ENCODE measurements at regions not wholly inside any gene's neighbourhood (a gene's known extent, or its start where the extent isn't known, plus 50 kb on each side); places are given as distances from the start of the nearest gene placed in this dataset.

GRCh38 chr2:43027097-43027873 lies 199.1 kb downstream of the ZFP36L2 start:
- no peaks in the 10 kb centered on the region for H3K36me3 Mint-ChIP-seq
- H3K27ac Mint-ChIP-seq, result no peak overlapping the region
- H3K4me3 Mint-ChIP-seq, result no peak overlapping the region
- Histone ChIP-seq H3K4me1 (ENCODE audit: control insufficient read depth in 1 of 2, extremely low read depth in 1 of 2, insufficient read depth in 2 of 2, low read length in 2 of 2) (peaks cover 0 to 23% of the 10 kb centered on the region in 2 experiments), H3K36me3 (ENCODE audit: control insufficient read depth in 2 of 2, extremely low read depth in 1 of 2, insufficient read depth in 1 of 2, low read length in 1 of 2) (no peaks in the 10 kb centered on the region), H3K27ac (ENCODE audit: low read length) (no peak overlapping the region), H3K27me3 (replicated peaks in 1 of 2; ENCODE audit: control insufficient read depth in 2 of 2, extremely low read depth in 1 of 2, insufficient read depth in 2 of 2, low read length in 1 of 2) (peaks cover 0 to 3% of the 10 kb centered on the region in 2 experiments), H3K4me3 (ENCODE audit: control insufficient read depth in 1 of 2, extremely low read depth in 1 of 2, low read length in 1 of 2) (no peak overlapping the region), H3K9me3 (no peaks in the 10 kb centered on the region)
- no peak for DNase-seq
- no peak for ATAC-seq (replicated peaks in 1 of 4)
- 91% methylated on average over 10 of the region's 21 CpGs for WGBS (ENCODE audit: insufficient coverage)
- peaks cover 19 to 34% (median 22%) of the 10 kb centered on the region in 3 donors for H3K4me1 Mint-ChIP-seq
- ChIA-PET POLR2A (no interaction called here), CTCF (no interaction called here)
- no peaks in the 10 kb centered on the region for H3K27me3 Mint-ChIP-seq
- peaks cover 0 to 4% (median 2%) of the 10 kb centered on the region in 3 donors for H3K9me3 Mint-ChIP-seq

- Mint-ChIP-seq H3K27me3 (no peaks in the 10 kb centered on the region), H3K4me1 (peaks cover 14 to 30% (median 17%) of the 10 kb centered on the region in 3 donors), H3K9me3 (peaks cover 0 to 4% (median 2%) of the 10 kb centered on the region in 3 donors), H3K36me3 (no peaks in the 10 kb centered on the region), H3K4me3 (no peak overlapping the region), H3K27ac (no peak overlapping the region)
- no peaks in the 10 kb centered on the region for H3K9me3 ChIP-seq
- no peak overlapping the region for H3K4me3 ChIP-seq (ENCODE audit: control insufficient read depth in 1 of 2, extremely low read depth in 1 of 2, low read length in 1 of 2)
- WGBS (ENCODE audit: insufficient coverage), result 75% methylated on average over 14 of the region's 17 CpGs
- H3K27me3 ChIP-seq (replicated peaks in 1 of 2; ENCODE audit: control insufficient read depth in 2 of 2, extremely low read depth in 1 of 2, insufficient read depth in 2 of 2, low read length in 1 of 2), result peaks cover 0 to 3% of the 10 kb centered on the region in 2 experiments
- no peak overlapping the region for H3K27ac ChIP-seq (ENCODE audit: low read length)
- ATAC-seq (replicated peaks in 1 of 4), result no peak
- ChIA-PET POLR2A (no interaction called here), CTCF (no interaction called here)
- H3K4me1 ChIP-seq (ENCODE audit: control insufficient read depth in 1 of 2, extremely low read depth in 1 of 2, insufficient read depth in 2 of 2, low read length in 2 of 2), result peaks cover 0 to 18% of the 10 kb centered on the region in 2 experiments
- no peak for DNase-seq
- H3K36me3 ChIP-seq (ENCODE audit: control insufficient read depth in 2 of 2, extremely low read depth in 1 of 2, insufficient read depth in 1 of 2, low read length in 1 of 2), result no peaks in the 10 kb centered on the region
Measured at GRCh38 chr2:43026426-43027096, 199.8 kb downstream of the ZFP36L2 start.

- Histone ChIP-seq H3K36me3 (ENCODE audit: control insufficient read depth in 2 of 2, extremely low read depth in 1 of 2, insufficient read depth in 1 of 2, low read length in 1 of 2) (no peaks in the 10 kb centered on the region), H3K4me1 (ENCODE audit: control insufficient read depth in 1 of 2, extremely low read depth in 1 of 2, insufficient read depth in 2 of 2, low read length in 2 of 2) (peaks cover 0 to 18% of the 10 kb centered on the region in 2 experiments), H3K9me3 (no peaks in the 10 kb centered on the region), H3K4me3 (ENCODE audit: control insufficient read depth in 1 of 2, extremely low read depth in 1 of 2, low read length in 1 of 2) (no peak overlapping the region), H3K27ac (ENCODE audit: low read length) (no peak overlapping the region), H3K27me3 (replicated peaks in 1 of 2; ENCODE audit: control insufficient read depth in 2 of 2, extremely low read depth in 1 of 2, insufficient read depth in 2 of 2, low read length in 1 of 2) (peaks cover 0 to 3% of the 10 kb centered on the region in 2 experiments)
- H3K4me1 Mint-ChIP-seq, result peaks cover 14 to 30% (median 17%) of the 10 kb centered on the region in 3 donors
- 77% methylated on average over 4 of the region's 5 CpGs for WGBS (ENCODE audit: insufficient coverage)
- peak overlapping the region in 1 of 2 donors; percentile 17 for H3K27ac Mint-ChIP-seq
- no peaks in the 10 kb centered on the region for H3K27me3 Mint-ChIP-seq
- no peak for ATAC-seq (replicated peaks in 1 of 4)
- CTCF ChIA-PET, result interaction anchor here (0.6 kb wide), 2 partner anchors 20 to 542 kb away, joined by 3 to 7 read pairs; no protein-coding TSS in a partner anchor
- H3K9me3 Mint-ChIP-seq, result peaks cover 0 to 4% (median 2%) of the 10 kb centered on the region in 3 donors
- no peak overlapping the region for H3K4me3 Mint-ChIP-seq
- no peaks in the 10 kb centered on the region for H3K36me3 Mint-ChIP-seq
- POLR2A ChIA-PET, result no interaction called here
- DNase-seq, result no peak
Measured at GRCh38 chr2:43025709-43026295, 200.6 kb downstream of the ZFP36L2 start.

GRCh38 chr2:43024515-43025011 lies 201.8 kb downstream of the ZFP36L2 start:
- H3K27me3 ChIP-seq (replicated peaks in 1 of 2; ENCODE audit: control insufficient read depth in 2 of 2, extremely low read depth in 1 of 2, insufficient read depth in 2 of 2, low read length in 1 of 2), result peaks cover 0 to 3% of the 10 kb centered on the region in 2 experiments
- no peak overlapping the region for H3K4me3 Mint-ChIP-seq
- 46% methylated on average over 4 of the region's 9 CpGs for WGBS (ENCODE audit: insufficient coverage)
- peaks cover 0 to 18% of the 10 kb centered on the region in 2 experiments for H3K4me1 ChIP-seq (ENCODE audit: control insufficient read depth in 1 of 2, extremely low read depth in 1 of 2, insufficient read depth in 2 of 2, low read length in 2 of 2)
- POLR2A ChIA-PET, result no interaction called here
- no peaks in the 10 kb centered on the region for H3K36me3 Mint-ChIP-seq
- ATAC-seq (replicated peaks in 1 of 4) (peak; percentile 39 to 63 (median 52)), DNase-seq (peak in 17 of 35 experiments; percentile 7 to 53 (median 20))
- CTCF ChIA-PET, result interaction anchor here (0.5 to 1.1 kb wide), 3 partner anchors 205 to 555 kb away, joined by 3 to 4 read pairs (median 3); no protein-coding TSS in a partner anchor
- H3K9me3 ChIP-seq, result no peaks in the 10 kb centered on the region
- peaks cover 0 to 4% (median 2%) of the 10 kb centered on the region in 3 donors for H3K9me3 Mint-ChIP-seq
- H3K4me1 Mint-ChIP-seq, result peaks cover 14 to 30% (median 17%) of the 10 kb centered on the region in 3 donors
- H3K27ac Mint-ChIP-seq, result peak overlapping the region in 1 of 2 donors; percentile 49
- no peaks in the 10 kb centered on the region for H3K27me3 Mint-ChIP-seq
- H3K4me3 ChIP-seq (ENCODE audit: control insufficient read depth in 1 of 2, extremely low read depth in 1 of 2, low read length in 1 of 2), result no peak overlapping the region
- H3K36me3 ChIP-seq (ENCODE audit: control insufficient read depth in 2 of 2, extremely low read depth in 1 of 2, insufficient read depth in 1 of 2, low read length in 1 of 2), result no peaks in the 10 kb centered on the region
- H3K27ac ChIP-seq (ENCODE audit: low read length), result no peak overlapping the region

- ATAC-seq (replicated peaks in 1 of 4) (no peak), DNase-seq (no peak)
- Histone ChIP-seq H3K27me3 (replicated peaks in 1 of 2; ENCODE audit: control insufficient read depth in 2 of 2, extremely low read depth in 1 of 2, insufficient read depth in 2 of 2, low read length in 1 of 2) (peaks cover 0 to 3% of the 10 kb centered on the region in 2 experiments), H3K9me3 (no peaks in the 10 kb centered on the region), H3K4me1 (ENCODE audit: control insufficient read depth in 1 of 2, extremely low read depth in 1 of 2, insufficient read depth in 2 of 2, low read length in 2 of 2) (peaks cover 0 to 18% of the 10 kb centered on the region in 2 experiments), H3K4me3 (ENCODE audit: control insufficient read depth in 1 of 2, extremely low read depth in 1 of 2, low read length in 1 of 2) (no peak overlapping the region), H3K36me3 (ENCODE audit: control insufficient read depth in 2 of 2, extremely low read depth in 1 of 2, insufficient read depth in 1 of 2, low read length in 1 of 2) (no peaks in the 10 kb centered on the region), H3K27ac (ENCODE audit: low read length) (no peak overlapping the region)
- ChIA-PET CTCF (interaction anchor here (0.5 to 1.1 kb wide), 5 partner anchors 205 to 617 kb away, joined by 3 read pairs; no protein-coding TSS in a partner anchor), POLR2A (no interaction called here)
- H3K27ac Mint-ChIP-seq, result peak overlapping the region in 1 of 2 donors; percentile 22
- no peak overlapping the region for H3K4me3 Mint-ChIP-seq
- no peaks in the 10 kb centered on the region for H3K36me3 Mint-ChIP-seq
- H3K27me3 Mint-ChIP-seq, result no peaks in the 10 kb centered on the region
- WGBS (ENCODE audit: insufficient coverage), result 97% methylated on average over 4 of the region's 6 CpGs
- peaks cover 14 to 30% (median 17%) of the 10 kb centered on the region in 3 donors for H3K4me1 Mint-ChIP-seq
- H3K9me3 Mint-ChIP-seq, result peaks cover 0 to 4% (median 2%) of the 10 kb centered on the region in 3 donors
Measured at GRCh38 chr2:43023791-43024514, 202.5 kb downstream of the ZFP36L2 start.

Data from T-cell (primary cell).